ENCODE measurements at regions not wholly inside any gene's neighbourhood (a gene's known extent, or its start where the extent isn't known, plus 50 kb on each side); places are given as distances from the start of the nearest gene placed in this dataset.

- no CpG with 5 or more reads among the region's 28 CpGs for WGBS (ENCODE audit: extremely low coverage, insufficient coverage, low lambda C conversion rate)
- Histone ChIP-seq H3K36me3 (ENCODE audit: control insufficient read depth, insufficient read depth, low read length) (no peaks in the 10 kb centered on the region), H4K5ac (ENCODE audit: low read length) (no peak overlapping the region)
Measured at GRCh38 chr4:165799384-165799815, 73.6 kb upstream of the TLL1 start.

GRCh38 chr4:165802452-165802851 lies 70.6 kb upstream of the TLL1 start:
- Histone ChIP-seq H4K5ac (ENCODE audit: low read length) (no peak overlapping the region), H3K4me3 (ENCODE audit: low read length) (no peak overlapping the region), H2BK15ac (replicated peaks; ENCODE audit: low read depth) (no peak overlapping the region), H2AK5ac (ENCODE audit: low read length) (no peak overlapping the region), H3K4ac (ENCODE audit: low read depth, low read length) (no peak overlapping the region), H3K18ac (ENCODE audit: low read length) (no peak overlapping the region), H3K27me3 (ENCODE audit: insufficient read depth, low read length, poor library complexity) (no peaks in the 10 kb centered on the region), H3K27ac (ENCODE audit: low read depth, low read length) (no peak overlapping the region), H4K8ac (ENCODE audit: low read depth, low read length) (no peak overlapping the region), H3K79me2 (ENCODE audit: control insufficient read depth, insufficient read depth, low read length) (no peaks in the 10 kb centered on the region), H3K36me3 (ENCODE audit: control insufficient read depth, insufficient read depth, low read length) (no peaks in the 10 kb centered on the region), H2BK120ac (ENCODE audit: low read depth, low read length) (no peak overlapping the region), H2BK5ac (ENCODE audit: low read length) (no peak overlapping the region), H3K4me2 (ENCODE audit: low read length) (no peak overlapping the region), H3K4me1 (ENCODE audit: control insufficient read depth, low read depth, low read length) (no peaks in the 10 kb centered on the region), H3K56ac (ENCODE audit: low read length) (no peak overlapping the region), H3K23ac (ENCODE audit: low read length) (no peak overlapping the region), H3K79me1 (ENCODE audit: low read length) (no peaks in the 10 kb centered on the region), H3K9ac (ENCODE audit: low read length) (no peak overlapping the region)
- no CpG with 5 or more reads among the region's 2 CpGs for whole genome bisulfite sequencing (ENCODE audit: extremely low coverage, insufficient coverage, low lambda C conversion rate)
- no peak for DNase-seq

More at GRCh38 chr4:165799384-165799815, 73.6 kb upstream of the TLL1 start:
- H3K79me2 ChIP-seq (ENCODE audit: control insufficient read depth, insufficient read depth, low read length): no peaks in the 10 kb centered on the region
- H2BK5ac ChIP-seq (ENCODE audit: low read length): no peak overlapping the region
- H2BK15ac ChIP-seq (replicated peaks; ENCODE audit: low read depth): no peak overlapping the region
- no peak overlapping the region for H3K4me2 ChIP-seq (ENCODE audit: low read length)
- H2AK5ac ChIP-seq (ENCODE audit: low read length): no peak overlapping the region
- no peak overlapping the region for H3K56ac ChIP-seq (ENCODE audit: low read length)
- H3K4me1 ChIP-seq (ENCODE audit: control insufficient read depth, low read depth, low read length): no peaks in the 10 kb centered on the region
- H3K79me1 ChIP-seq (ENCODE audit: low read length): no peaks in the 10 kb centered on the region
- H3K9ac ChIP-seq (ENCODE audit: low read length): no peak overlapping the region
- H2BK120ac ChIP-seq (ENCODE audit: low read depth, low read length): no peak overlapping the region
- no peak overlapping the region for H4K8ac ChIP-seq (ENCODE audit: low read depth, low read length)
- H3K27me3 ChIP-seq (ENCODE audit: insufficient read depth, low read length, poor library complexity): no peaks in the 10 kb centered on the region
- no peak overlapping the region for H3K4ac ChIP-seq (ENCODE audit: low read depth, low read length)
- H3K18ac ChIP-seq (ENCODE audit: low read length): no peak overlapping the region
- no peak overlapping the region for H3K4me3 ChIP-seq (ENCODE audit: low read length)
- no peak overlapping the region for H3K27ac ChIP-seq (ENCODE audit: low read depth, low read length)
- no peak for DNase-seq
- no peak overlapping the region for H3K23ac ChIP-seq (ENCODE audit: low read length)

- Histone ChIP-seq H2AK5ac (ENCODE audit: low read length) (no peak overlapping the region), H3K56ac (ENCODE audit: low read length) (no peak overlapping the region), H3K18ac (ENCODE audit: low read length) (no peak overlapping the region), H3K79me2 (ENCODE audit: control insufficient read depth, insufficient read depth, low read length) (no peaks in the 10 kb centered on the region), H3K36me3 (ENCODE audit: control insufficient read depth, insufficient read depth, low read length) (no peaks in the 10 kb centered on the region), H3K9ac (ENCODE audit: low read length) (no peak overlapping the region), H2BK120ac (ENCODE audit: low read depth, low read length) (no peak overlapping the region), H3K4ac (ENCODE audit: low read depth, low read length) (no peak overlapping the region), H3K79me1 (ENCODE audit: low read length) (no peaks in the 10 kb centered on the region), H3K27me3 (ENCODE audit: insufficient read depth, low read length, poor library complexity) (no peaks in the 10 kb centered on the region), H3K4me3 (ENCODE audit: low read length) (no peak overlapping the region), H3K4me1 (ENCODE audit: control insufficient read depth, low read depth, low read length) (no peaks in the 10 kb centered on the region), H2BK15ac (replicated peaks; ENCODE audit: low read depth) (no peak overlapping the region), H3K27ac (ENCODE audit: low read depth, low read length) (no peak overlapping the region), H4K5ac (ENCODE audit: low read length) (no peak overlapping the region), H4K8ac (ENCODE audit: low read depth, low read length) (no peak overlapping the region), H3K4me2 (ENCODE audit: low read length) (no peak overlapping the region), H2BK5ac (ENCODE audit: low read length) (no peak overlapping the region), H3K23ac (ENCODE audit: low read length) (no peak overlapping the region)
- no peak for DNase-seq
Measured at GRCh38 chr4:165803005-165803404, 70.0 kb upstream of the TLL1 start.

GRCh38 chr4:165805406-165805805 lies 67.6 kb upstream of the TLL1 start:
- no peaks in the 10 kb centered on the region for H3K27me3 ChIP-seq (ENCODE audit: insufficient read depth, low read length, poor library complexity)

GRCh38 chr4:165806613-165807012 lies 66.4 kb upstream of the TLL1 start:
- Histone ChIP-seq H3K36me3 (ENCODE audit: control insufficient read depth, insufficient read depth, low read length) (no peaks in the 10 kb centered on the region), H2BK120ac (ENCODE audit: low read depth, low read length) (no peak overlapping the region), H3K79me1 (ENCODE audit: low read length) (no peaks in the 10 kb centered on the region), H3K27ac (ENCODE audit: low read depth, low read length) (no peak overlapping the region), H4K5ac (ENCODE audit: low read length) (no peak overlapping the region), H2AK5ac (ENCODE audit: low read length) (no peak overlapping the region), H2BK5ac (ENCODE audit: low read length) (no peak overlapping the region), H3K4ac (ENCODE audit: low read depth, low read length) (no peak overlapping the region), H3K27me3 (ENCODE audit: insufficient read depth, low read length, poor library complexity) (no peaks in the 10 kb centered on the region), H4K8ac (ENCODE audit: low read depth, low read length) (no peak overlapping the region), H3K4me1 (ENCODE audit: control insufficient read depth, low read depth, low read length) (no peaks in the 10 kb centered on the region), H3K9ac (ENCODE audit: low read length) (no peak overlapping the region), H3K4me2 (ENCODE audit: low read length) (no peak overlapping the region), H3K18ac (ENCODE audit: low read length) (no peak overlapping the region), H3K79me2 (ENCODE audit: control insufficient read depth, insufficient read depth, low read length) (no peaks in the 10 kb centered on the region), H3K56ac (ENCODE audit: low read length) (no peak overlapping the region), H3K23ac (ENCODE audit: low read length) (no peak overlapping the region), H2BK15ac (replicated peaks; ENCODE audit: low read depth) (no peak overlapping the region), H3K4me3 (ENCODE audit: low read length) (no peak overlapping the region)
- DNase-seq: no peak

More at GRCh38 chr4:165805406-165805805, 67.6 kb upstream of the TLL1 start:
- Histone ChIP-seq H3K79me1 (ENCODE audit: low read length) (no peaks in the 10 kb centered on the region), H3K4ac (ENCODE audit: low read depth, low read length) (no peak overlapping the region), H3K4me1 (ENCODE audit: control insufficient read depth, low read depth, low read length) (no peaks in the 10 kb centered on the region), H3K79me2 (ENCODE audit: control insufficient read depth, insufficient read depth, low read length) (no peaks in the 10 kb centered on the region), H3K9ac (ENCODE audit: low read length) (no peak overlapping the region), H2BK5ac (ENCODE audit: low read length) (no peak overlapping the region), H3K36me3 (ENCODE audit: control insufficient read depth, insufficient read depth, low read length) (no peaks in the 10 kb centered on the region), H2BK120ac (ENCODE audit: low read depth, low read length) (no peak overlapping the region), H3K18ac (ENCODE audit: low read length) (no peak overlapping the region), H3K4me3 (ENCODE audit: low read length) (no peak overlapping the region), H3K23ac (ENCODE audit: low read length) (no peak overlapping the region), H3K4me2 (ENCODE audit: low read length) (no peak overlapping the region), H2AK5ac (ENCODE audit: low read length) (no peak overlapping the region), H4K5ac (ENCODE audit: low read length) (no peak overlapping the region), H4K8ac (ENCODE audit: low read depth, low read length) (no peak overlapping the region), H2BK15ac (replicated peaks; ENCODE audit: low read depth) (no peak overlapping the region), H3K27ac (ENCODE audit: low read depth, low read length) (no peak overlapping the region), H3K56ac (ENCODE audit: low read length) (no peak overlapping the region)
- DNase-seq: no peak

- DNase-seq: no peak
- no peak overlapping the region for H2BK15ac ChIP-seq (replicated peaks; ENCODE audit: low read depth)
- no peak overlapping the region for H3K18ac ChIP-seq (ENCODE audit: low read length)
- no peaks in the 10 kb centered on the region for H3K79me2 ChIP-seq (ENCODE audit: control insufficient read depth, insufficient read depth, low read length)
- no peak overlapping the region for H3K9ac ChIP-seq (ENCODE audit: low read length)
- H2BK120ac ChIP-seq (ENCODE audit: low read depth, low read length): no peak overlapping the region
- no peaks in the 10 kb centered on the region for H3K4me1 ChIP-seq (ENCODE audit: control insufficient read depth, low read depth, low read length)
- H2BK5ac ChIP-seq (ENCODE audit: low read length): no peak overlapping the region
- no peaks in the 10 kb centered on the region for H3K79me1 ChIP-seq (ENCODE audit: low read length)
- no peak overlapping the region for H3K4ac ChIP-seq (ENCODE audit: low read depth, low read length)
- H3K36me3 ChIP-seq (ENCODE audit: control insufficient read depth, insufficient read depth, low read length): no peaks in the 10 kb centered on the region
- H3K56ac ChIP-seq (ENCODE audit: low read length): no peak overlapping the region
- no peak overlapping the region for H4K8ac ChIP-seq (ENCODE audit: low read depth, low read length)
- no peak overlapping the region for H2AK5ac ChIP-seq (ENCODE audit: low read length)
- no peak overlapping the region for H3K4me3 ChIP-seq (ENCODE audit: low read length)
- H3K27ac ChIP-seq (ENCODE audit: low read depth, low read length): no peak overlapping the region
- H4K5ac ChIP-seq (ENCODE audit: low read length): no peak overlapping the region
- H3K4me2 ChIP-seq (ENCODE audit: low read length): no peak overlapping the region
- H3K27me3 ChIP-seq (ENCODE audit: insufficient read depth, low read length, poor library complexity): no peaks in the 10 kb centered on the region
- no peak overlapping the region for H3K23ac ChIP-seq (ENCODE audit: low read length)
- no CpG with 5 or more reads among the region's 2 CpGs for WGBS (ENCODE audit: extremely low coverage, insufficient coverage, low lambda C conversion rate)
Measured at GRCh38 chr4:165810726-165811125, 62.3 kb upstream of the TLL1 start.
